GF-D8 (cell line): ENCODE measurements at regions not wholly inside any gene's neighbourhood (a gene's known extent, or its start where the extent isn't known, plus 50 kb on each side); places are given as distances from the start of the nearest gene placed in this dataset.

Experiments used
- DNase-seq: peaks from one replicate; lab custom pipeline; 2025; lab: John Stamatoyannopoulos, UW

DNA sequence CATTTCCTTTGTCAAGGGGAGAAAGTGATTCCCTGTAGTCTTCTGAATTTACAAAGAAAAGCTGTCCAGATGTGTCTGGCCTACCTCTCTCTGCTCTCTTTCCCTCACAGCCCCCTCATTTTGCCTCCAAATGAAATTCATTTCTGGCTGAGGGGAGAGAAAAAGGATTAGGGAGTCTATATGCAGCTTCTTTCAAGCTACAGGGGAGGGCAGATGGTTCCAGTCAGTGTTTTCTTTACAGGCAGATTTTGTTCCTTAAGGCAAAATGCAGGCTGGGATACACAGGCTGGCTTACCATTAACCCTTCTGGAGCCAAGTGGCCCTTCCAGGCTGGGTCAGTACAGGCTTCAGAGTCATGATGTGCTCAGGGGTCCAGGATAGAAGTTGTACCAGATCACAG lies 198.1 kb upstream of the USP24 start:
- DNase-seq = no peak

DNA sequence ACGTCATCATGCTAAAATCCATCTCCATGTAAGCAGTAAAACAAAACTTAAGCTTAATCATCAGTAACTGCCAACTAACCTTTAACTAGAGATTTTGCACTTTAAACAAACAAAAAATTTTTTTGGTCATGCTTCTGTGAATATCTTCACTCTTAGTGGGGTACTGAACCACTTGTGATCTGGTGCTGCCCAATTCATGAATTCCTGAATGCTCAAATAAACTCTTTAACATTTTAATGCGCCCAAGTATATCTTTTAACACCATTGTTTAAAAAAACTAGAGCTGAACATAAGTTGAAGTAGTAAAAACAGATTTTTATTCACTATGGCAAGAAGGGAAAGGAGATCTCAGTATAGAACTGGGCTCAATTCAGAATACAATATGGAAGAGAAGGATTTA lies 196.9 kb upstream of the USP24 start:
- DNase-seq = no peak

DNA sequence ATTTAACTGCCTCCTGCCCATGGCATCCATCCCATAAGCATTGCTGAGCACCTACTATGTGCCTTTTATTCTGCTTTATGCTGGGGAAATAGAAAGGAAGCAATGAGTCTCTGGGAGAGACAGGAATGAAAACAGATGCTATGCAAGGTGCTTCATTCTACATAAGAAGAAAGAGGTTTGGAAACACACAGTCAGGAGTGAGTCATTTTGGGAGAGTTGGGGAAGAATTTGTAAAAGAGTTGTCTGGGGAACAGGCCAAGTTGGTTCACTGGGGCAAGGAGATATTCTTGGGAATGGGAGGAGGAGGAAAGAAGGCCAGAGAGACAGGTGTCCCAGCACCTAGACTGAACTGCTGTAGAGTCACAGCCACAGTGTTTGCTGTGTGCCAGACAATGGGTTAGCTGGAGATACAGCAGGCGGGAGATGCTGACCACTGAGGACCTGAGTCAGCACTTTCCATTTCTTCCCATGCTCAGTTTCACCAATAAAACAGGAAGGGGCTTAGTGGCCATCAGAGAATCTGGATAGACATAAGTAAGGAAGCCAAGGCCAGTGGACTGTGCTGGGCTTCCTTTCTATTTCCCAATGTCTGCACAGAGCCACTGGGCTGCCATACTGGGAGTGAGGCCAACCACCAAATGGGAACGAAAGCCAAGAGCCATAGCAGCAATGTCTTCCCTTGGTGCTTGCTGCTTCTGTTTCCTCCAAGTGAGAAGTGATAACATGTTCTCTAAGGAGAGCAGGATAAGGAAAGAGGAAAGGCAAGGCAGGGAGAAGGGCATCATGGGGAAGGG lies 187.7 kb upstream of the USP24 start:
- no peak for DNase-seq

DNA sequence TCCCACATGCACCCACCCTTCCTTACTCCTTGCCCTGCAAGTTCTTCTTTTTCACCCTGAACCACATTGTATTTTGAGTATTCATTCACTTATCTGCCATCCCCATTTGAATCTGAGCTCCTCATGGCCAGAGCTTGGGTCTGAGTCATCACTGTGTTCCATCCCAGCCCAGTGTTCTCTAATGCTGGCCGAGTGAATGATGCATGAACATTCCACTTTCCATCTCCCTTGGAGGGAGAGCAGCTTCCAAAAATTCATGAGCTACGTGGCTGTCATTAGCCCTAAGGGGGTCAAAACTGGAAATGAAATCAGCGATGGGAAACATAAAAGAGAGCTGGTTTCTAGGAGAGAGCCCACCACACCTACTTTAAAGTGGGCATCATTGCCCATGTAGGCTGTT lies 187.0 kb upstream of the USP24 start:
- DNase-seq = no peak

DNA sequence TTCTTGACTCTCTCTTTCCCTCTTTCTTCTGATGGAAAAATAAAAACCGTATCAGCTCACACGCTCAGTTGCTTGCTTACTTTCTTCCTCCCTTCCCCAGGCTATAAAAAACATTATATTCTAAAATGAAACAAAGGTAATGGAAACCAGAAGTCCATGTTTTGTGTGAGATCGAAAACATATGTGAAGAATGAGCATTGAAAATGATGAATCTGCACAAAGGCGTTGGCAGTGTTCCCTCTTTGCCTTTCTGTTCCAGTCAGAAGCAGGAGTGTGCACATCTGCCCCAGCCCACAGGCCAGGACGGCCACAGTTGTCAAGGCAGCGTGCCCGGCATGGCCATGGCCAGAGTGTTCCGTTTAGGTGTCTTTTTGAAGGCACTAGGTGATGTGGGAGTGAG lies 185.3 kb upstream of the USP24 start:
- DNase-seq = no peak

DNA sequence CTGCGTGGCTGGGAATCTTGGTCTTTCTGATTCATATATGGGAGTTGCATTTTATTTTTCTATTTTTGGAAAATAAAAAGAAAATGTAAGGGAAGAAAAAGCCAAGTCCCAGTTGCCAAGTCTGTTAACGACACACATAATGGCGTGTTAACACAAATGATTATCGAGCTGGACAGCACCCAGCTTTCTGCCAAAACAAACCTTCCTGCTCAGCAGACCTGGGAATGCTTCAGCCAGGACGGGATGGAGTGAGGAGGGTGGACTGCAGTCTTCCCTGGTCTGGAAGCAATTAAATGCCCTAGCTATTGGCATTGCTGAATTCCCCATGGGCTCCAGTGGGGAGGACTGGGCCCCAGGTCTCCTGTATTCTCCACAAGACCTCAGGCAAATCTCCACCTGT lies 184.2 kb upstream of the USP24 start:
- DNase-seq = no peak

DNA sequence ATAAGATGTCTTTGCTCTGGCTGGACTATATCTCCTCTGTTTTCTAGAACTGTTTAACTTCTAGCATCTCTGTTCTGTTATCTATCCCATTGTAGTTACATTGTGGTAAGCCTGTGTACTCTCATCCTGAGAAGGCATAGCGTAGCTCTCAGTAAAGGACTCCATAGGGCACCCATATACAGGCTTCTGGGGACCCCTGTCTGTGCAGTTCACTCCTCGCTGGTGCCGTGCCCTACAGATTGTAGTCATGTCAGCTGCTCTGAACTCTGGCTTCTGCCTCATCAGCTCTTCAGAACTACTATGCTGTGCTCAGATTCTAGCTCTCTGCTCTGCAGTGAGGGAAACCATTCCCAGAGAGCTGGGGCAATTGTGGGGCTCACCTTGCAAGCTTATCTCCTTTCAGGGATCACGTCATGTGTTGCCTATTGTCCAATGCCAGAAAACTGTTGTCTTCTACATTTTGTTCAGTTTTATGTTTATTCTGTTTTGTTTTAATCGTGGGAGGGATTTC lies 181.3 kb upstream of the USP24 start:
- no peak for DNase-seq

DNA sequence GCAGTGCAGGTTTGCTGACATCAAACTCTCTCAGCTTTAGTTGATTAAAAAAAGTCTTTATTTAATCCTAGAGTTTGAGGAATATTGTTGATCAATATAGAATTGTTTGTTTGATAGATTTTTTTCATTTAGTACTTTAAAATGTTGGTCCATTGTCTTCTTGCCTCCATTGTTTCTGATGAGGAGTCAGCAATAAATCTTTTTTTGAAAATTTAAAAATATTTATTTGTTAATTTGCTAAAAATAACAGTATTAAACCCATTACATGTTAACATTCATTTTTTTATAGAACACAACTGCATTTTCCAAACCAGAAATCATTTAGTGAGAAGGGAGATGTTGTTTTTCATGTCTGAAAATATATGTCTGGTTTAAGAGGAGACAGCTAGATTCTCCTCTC lies 173.8 kb upstream of the USP24 start:
- DNase-seq = no peak

DNA sequence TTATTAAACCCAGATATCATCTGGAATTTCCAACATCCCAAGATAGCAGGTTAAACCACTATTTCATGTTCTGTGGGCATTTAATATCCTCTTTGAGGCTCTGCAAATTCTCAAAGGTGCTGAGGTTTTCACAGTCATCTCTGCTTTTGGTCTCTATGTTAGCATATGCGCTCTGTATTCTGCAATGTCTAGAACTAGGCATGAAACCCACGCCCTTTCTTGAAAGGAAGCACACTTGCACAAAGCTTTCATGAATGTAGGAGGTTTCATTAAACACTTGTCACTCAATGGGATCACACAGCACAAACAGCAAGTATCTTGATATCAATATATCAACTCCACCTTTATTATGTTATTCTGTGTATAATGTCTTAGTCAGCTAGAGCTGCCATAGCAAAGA lies 172.0 kb upstream of the USP24 start:
- no peak for DNase-seq

DNA sequence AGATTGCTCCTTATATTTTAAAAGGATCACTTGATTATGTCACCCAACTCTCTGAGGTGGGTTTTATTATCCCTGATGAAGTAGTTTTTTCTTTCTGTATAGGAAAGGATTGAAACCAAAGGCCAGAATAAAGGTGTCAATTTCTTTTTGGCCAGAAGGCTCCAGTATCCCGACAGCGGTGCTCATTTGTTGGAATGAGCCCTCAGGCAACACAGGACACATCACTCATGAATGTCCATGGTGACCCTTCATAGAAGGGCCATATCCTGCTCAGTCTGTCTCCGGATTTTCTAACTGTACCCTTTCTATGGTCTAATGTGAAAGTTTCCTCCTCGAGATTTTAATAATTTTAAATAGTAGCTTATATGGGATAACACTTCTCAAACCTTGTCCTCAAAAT lies 171.3 kb upstream of the USP24 start:
- DNase-seq = no peak

DNA sequence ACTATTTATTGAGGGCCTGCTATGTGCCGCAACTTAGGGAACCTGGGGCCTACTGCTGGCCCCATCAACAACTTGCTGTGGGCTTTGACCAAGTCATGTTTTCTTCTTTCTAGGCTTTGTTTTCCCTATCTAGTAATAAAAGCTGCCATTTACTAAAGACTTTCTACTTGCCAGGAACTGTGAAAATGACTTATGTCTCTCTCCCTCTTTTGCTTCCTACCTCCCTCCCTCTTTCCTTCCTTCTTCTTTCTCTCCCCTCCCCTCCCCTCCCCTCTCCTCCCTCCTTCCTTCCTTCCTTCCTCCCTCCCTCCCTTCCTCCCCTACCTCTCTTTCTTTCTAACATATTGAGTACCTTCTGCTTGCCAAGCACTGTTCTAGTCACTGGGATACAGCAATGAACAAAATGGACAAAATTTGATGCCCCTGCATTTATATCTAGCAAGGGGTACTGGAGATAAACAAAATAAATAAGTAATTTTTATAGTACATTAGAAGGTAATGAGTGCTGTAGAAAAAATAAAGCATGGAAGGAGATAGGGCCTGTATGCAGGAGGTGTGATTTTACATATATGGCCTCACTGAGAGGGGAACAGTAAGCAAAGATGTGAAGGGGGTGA lies 170.3 kb upstream of the USP24 start:
- DNase-seq = no peak

DNA sequence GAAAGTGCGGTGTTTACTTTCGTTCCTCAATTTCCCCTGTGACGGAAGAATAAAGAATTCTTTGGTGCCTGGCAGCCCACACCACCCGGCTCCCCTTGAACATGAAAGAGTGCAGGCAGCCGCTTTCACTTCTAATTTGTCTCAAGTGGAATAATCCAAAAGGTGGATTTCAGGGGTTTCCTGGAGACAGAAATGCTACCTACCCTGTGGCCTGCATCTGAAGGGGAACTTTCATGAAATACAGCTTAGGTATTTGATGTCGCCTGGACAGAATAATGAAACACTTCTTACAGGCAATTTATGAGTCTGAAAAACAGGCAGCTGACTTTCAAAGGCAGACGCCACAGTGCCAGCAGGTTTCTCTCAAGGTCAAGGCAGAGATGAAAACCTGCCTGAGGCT lies 169.5 kb upstream of the USP24 start:
- DNase-seq = no peak

DNA sequence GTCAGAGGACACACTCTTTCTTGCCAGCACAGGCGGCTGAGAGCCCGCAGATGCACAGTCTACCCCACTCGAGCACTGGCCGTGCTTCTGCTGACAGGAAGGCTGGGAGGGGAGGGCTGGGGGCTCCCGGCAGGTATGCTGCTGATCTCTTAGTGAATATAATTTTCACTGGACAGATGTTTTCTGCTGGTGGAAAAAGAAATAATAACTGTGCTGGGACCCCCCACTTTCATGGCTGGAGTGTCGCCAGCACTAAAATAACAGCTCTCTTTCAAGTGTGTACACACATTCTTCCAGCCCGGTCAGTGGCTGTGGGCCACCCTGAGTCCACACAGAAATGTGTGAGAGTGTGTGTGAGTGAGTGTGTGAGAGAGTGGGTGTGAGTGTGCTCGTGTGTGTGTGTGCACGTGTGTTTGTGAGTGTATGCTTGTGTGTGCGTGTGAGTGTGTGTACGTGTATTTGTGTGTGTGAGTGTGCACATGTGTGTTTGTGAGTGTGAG lies 167.7 kb upstream of the USP24 start:
- no peak for DNase-seq

DNA sequence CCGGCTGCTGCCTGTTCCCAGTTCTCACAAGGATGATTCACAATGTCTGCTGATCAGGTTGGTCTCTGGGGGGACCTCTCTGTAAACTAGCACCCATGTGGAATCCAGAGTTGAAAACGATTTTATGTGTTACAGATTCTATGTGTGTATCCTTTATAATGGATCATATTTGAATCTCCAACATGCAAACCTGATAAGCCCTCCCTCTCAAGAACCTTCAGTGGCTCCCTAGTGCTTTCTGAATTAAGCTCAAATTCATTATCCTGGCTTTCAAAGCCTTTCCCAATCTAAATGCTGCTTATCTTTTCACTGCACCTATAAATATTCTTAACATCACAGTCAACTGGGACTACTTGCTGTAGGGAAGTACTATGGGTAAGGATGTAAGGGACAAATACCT lies 166.8 kb upstream of the USP24 start:
- DNase-seq = no peak

DNA sequence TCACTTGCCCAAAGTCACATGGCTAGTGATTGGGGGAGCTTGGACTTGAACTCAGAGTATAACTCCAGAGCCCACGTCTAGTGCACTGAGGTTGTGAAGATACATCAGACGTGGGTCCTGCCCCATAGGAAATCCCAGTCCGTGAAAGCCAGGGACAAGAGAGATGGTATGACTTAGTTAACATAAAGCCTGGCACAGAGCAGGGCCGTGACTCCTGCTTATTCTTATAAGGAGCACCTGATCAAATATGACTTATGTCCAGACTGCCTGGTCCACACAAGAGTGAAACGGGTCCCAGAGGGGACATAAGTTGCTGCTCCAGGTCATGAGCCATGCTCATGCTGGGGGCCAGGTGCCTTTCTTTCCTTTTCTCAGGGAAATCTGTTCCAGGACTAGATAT lies 166.3 kb upstream of the USP24 start:
- no peak for DNase-seq

DNA sequence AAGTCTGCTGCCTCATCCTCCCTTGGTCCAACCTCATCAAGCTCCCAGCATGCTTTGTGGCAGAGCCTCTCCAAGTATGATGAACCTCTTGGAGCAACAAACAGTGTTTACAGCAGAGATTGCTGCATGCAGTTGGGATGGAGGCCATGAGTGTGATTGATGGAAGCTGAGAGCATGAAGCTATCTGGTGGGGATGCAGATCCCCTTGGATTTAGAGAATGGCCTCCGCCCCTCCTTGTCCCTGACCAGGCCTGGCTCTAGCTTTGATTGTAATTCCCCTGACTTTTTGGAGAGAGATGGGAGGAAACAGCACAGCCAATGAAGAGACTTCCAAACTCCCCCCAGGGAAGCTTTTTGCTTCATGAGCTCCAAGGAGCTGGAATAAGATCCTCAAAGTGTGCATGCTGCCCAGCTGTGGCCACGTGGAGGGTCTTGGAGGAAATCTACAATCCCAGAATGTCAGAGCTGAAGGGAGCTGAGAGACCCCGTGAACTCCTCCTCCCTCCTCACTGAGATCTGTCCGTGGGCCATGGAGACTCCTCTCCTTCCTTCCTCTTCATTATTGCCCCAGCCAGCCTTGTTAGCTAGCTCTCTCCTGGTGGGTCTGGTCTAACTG lies 165.3 kb upstream of the USP24 start:
- DNase-seq = no peak

DNA sequence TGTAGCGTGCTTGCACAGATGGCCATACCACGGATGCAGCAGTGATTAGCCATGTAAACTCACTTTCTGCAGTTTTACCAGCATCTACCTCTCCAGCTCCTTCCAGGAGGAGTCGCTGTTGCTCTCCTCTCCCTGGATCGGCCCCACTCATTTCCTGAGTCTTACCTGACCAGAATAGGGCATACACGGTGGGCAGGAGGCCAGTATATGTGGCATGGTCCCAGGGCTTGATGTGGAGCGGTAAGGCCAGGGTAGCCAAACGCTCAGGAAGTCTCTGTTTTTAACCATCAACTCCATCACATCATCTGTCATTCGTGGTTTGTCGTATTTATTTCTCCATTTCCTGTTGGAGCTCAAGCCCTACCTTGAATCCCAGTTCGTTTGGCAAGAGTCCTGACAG lies 163.4 kb upstream of the USP24 start:
- DNase-seq = no peak

DNA sequence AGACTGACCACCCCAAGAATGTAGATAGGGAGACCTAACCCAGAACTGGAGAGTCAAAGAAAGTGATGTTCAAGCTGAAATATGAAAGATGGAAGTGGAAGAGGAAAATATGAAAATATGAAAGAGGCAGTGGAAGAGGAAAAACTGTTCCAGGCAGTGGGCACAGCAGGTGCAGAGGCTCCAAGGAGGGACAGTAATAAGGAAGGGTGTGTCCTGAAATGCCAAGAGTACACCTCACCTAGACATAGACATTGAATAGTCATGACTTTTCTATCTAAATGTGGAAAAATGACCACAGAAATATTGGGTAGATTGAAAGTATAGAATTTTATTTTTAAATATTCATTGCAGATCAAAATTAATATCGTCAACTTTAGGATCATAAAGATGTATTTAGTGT lies 161.7 kb upstream of the USP24 start:
- DNase-seq = no peak

DNA sequence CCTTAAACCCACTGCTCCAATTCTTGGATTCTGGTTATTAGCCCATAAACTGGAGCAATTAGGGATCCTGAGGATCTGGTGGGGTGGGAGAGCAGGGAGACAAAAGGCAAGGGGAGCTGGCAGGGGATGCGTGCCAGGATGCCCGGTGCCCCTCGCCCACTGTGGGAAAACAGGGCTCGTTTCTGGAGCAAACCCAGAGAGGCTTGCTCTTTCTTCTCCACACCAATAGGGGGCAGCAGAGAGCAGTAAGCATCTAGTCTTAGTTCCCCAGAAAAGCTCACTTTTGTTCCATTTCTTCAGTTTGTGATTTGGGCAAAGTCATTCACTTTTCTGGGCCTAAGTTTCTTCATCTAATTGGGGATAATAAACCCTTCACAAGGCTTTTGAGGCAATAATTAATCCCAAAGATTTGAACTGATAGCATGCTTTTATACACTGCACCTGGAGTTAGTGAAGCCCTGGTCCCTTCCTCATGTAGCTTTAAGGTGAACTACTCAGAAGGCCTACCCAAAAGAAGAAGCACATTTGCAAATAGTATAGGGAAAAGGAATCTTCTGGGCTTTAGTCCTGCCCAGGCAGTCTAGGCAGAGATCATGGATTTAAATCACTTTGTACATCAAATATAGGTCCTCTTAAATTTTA lies 160.6 kb upstream of the USP24 start:
- DNase-seq = no peak

DNA sequence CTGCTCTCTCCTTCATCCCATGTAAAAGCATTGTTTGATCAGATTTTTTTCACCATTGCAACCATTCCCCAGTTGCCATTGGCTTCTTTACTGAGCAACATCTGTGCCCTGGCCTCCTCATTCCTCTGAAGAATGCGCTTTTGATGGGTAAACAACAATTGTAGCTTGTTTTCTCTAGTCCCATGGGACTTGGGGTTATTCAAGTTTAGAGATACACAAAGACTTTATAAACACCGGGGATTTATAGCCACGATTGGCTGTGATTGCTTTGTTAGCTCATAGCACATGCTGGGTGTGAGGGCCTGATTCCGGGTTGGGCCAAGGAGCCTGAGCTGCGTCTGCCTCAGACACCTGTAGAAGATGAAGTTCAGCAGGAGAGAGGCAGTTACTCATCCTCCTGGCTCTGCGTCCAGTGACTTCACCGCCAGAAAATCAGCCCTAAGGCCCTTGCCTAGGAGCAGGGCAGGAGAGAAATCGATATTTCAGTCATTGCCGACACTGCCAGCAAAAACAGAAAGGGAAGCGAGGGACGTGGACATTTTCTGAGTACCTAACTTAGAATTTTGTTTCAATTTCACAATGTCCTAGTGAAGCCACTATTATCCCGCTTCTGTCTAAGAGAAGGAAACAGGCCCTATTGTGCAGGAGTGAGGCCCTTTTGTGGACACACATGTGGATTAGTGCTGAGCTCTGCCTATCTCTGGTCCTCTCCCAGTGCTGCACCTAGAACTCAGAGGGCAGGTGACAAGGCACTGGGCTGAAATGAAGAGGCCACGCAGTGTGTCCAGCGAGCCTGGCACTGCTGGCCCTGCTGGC lies 159.8 kb upstream of the USP24 start:
- no peak for DNase-seq

DNA sequence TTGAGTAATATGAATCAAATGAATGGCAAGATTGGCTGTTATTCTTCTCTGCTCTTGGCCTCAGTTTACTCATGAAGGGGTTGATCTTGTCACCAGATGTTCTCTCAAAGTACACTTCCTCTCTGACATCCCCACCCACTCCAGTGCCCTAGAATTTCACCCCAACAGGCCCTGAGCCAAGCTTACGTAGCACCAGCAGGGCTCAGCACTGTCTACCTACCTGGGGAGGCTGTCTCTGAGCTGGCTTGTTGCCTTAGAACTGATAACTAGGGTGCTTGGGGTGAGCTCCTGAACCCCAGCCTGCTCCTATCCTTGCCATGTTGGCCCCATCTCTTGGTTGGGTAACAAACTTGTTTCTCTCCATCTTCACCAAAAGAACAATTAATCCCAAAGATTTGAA lies 159.1 kb upstream of the USP24 start:
- no peak for DNase-seq

DNA sequence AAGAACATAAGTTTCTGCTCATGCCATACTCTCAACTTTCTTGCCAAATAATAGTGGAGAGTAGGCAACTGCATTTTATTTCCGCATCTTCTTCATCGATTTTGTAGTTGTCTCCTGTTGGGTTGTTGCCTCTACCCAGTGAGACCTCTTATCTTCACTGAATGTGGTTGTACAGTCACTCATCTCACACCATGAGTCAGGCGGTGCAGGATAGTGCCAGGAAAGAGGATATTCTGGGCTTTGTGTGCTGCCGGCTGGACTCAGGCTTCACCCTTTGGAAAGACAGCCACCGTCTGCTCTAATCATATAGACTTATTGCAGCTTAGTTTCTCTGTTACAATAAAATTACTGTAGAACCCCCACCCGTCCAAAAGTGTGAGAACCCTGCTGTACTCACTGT lies 154.3 kb upstream of the USP24 start:
- no peak for DNase-seq
